Midbrain (tissue), 1 donor: ENCODE measurements at regions not wholly inside any gene's neighbourhood (a gene's known extent, or its start where the extent isn't known, plus 50 kb on each side); places are given as distances from the start of the nearest gene placed in this dataset.
A peak's percentile ranks its signal among the peaks of the same experiment; 100 is the strongest.
"Not testable (repeated sequence)": the region's sequence is repeated elsewhere in the genome, so short reads cannot be mapped to it uniquely, and the experiment has no call there.

Source experiments
- DNase-seq: peaks from one replicate; lab custom pipeline; 2025; lab: John Stamatoyannopoulos, UW

GRCh38 chr6:156688620-156688971, 88.6 kb upstream of the ARID1B start:
- DNase-seq = no peak

DNA sequence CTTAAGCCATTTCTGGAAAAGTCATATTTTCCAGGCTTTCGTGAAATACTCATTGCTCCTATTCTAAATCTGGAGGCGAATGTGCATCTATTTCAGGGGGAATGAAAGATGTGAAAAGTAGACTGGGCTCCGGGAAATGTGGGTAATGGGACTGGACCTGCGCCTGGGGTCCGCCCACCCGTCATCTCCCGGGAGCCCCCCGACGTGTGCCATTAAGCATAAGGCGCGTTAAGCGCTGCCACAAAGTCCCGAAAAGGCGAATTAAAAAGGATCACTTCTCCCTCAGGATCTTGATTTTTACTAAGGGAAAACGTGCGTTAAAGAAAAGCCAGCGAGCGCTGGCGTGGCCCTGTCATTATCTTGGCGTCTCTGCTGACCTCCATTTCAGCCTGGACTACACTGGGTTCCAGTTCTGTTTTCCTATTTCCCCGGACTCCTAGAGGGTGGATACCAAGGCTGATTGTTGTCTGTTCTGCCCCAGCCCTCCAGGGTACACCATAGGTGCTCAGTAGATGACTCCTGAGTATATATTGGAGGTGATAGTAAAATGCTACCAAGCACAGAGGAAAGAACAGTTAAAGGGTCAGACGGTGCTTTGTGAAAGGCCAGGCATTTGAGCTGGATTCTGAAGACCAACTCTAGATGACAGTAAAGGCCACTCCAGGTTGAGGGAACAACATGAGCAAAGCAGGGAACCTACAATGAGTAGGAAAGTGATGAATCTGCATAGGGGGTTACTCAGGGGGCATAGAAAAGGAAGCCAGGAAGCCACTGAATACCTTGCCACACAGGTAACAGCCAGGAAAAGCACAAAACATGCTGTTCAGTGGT, 89.2 kb upstream of the ARID1B start:
- DNase-seq = peak; percentile 62

- peak; percentile 92 for DNase-seq
These were observed 90.0 kb upstream of the ARID1B start for GRCh38 chr6:156686995-156687788.

GRCh38 chr6:156686301-156686994, 90.7 kb upstream of the ARID1B start:
- peak; percentile 82 for DNase-seq

DNA sequence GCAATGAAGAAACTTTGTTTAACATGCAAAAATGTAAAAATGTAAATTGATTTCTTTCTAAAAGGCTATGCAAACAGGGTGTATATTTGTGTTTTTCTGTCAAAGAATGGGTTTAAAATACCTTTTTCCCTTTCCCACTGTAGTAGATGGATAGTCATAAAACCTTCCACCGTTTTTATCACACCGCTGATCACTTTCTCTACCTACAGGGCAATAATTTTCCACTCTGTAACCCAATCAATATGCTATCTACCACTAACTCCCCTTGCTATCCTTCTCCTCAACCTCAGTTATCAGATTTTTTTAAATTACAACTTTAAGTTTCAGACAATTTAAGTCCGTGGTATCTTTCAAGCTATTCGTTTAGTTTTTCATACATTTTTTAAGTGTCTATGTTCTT, 91.4 kb upstream of the ARID1B start:
- no peak for DNase-seq

DNA sequence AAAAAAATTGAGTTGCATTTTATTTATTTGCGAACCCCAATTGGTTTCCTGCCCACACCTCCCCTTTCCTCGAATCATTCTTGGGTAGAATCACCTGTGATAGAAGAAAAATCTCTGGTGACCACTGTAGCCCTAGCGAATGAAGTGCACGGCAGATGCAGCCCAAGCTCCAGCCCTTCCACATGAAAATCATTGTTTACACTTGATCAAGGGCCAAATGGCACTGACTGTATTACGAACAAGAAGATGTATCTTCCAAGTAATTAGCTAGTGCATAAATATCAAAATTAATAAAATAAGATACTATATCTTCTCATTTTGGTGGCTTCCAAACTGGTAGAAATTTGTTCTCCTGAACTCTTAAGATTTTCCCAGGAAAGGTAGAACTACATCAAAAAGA, 93.4 kb upstream of the ARID1B start:
- no peak for DNase-seq

DNA sequence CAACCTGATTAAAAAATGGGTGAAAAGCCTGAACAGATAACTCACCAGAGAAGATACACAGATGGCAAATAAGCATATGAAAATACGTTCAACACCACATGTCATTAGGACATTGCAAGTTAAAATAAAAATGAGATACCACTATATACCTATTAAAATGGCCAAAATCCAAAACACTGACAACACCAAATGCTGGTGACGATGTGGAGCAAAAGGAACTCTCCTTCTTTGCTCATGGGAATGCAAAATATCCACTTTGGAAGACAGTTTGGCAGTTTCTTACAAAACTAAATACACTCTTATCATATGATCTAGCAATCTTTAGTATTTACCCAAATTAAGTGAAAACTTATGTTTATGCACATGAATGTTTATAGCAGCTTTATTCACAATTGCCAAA, 100.5 kb upstream of the ARID1B start:
- DNase-seq = no peak

DNA sequence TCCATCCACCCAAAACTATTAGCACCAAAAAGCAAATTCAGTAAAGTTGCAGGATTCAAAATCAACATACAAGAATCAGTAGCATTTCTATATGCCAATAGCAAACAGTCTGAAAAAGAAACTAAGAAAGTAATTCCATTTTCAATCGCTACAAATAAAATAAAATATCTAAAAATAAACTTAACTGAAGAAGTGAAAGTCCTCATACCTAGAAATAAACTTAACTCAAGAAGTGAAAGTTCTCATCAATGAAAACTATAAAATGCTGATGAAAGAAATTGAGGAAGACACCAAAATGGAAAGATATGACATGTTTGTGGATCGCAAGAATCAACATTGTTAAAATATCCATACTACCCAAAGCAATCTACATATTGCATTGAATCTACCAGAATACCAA, 103.0 kb upstream of the ARID1B start:
- DNase-seq = no peak

GRCh38 chr6:156670097-156670496, 107.1 kb upstream of the ARID1B start:
- not testable (repeated sequence) for DNase-seq

GRCh38 chr6:156662025-156662445, 115.1 kb upstream of the ARID1B start:
- DNase-seq = no peak

GRCh38 chr6:156660389-156660788, 116.8 kb upstream of the ARID1B start:
- no peak for DNase-seq

DNA sequence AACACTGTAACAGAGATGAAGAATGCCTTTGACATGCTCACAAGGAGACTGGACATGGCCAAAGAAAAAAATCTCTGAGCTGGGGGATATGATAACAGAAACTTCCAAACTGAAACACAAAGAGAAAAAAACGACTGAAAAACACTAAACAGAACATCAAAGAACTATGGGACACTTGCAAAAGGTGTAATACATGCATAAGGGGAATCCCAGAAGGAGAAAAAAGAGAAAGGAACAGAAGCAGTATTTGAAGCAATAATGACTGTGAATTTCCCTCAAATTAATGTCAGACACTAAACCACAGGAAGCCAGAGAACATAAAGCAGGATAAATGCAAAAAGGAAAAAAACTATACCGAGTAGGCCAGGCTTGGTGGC, 117.4 kb upstream of the ARID1B start:
- no peak for DNase-seq

- DNase-seq = no peak
These were observed 118.0 kb upstream of the ARID1B start for GRCh38 chr6:156658966-156659821.

DNA sequence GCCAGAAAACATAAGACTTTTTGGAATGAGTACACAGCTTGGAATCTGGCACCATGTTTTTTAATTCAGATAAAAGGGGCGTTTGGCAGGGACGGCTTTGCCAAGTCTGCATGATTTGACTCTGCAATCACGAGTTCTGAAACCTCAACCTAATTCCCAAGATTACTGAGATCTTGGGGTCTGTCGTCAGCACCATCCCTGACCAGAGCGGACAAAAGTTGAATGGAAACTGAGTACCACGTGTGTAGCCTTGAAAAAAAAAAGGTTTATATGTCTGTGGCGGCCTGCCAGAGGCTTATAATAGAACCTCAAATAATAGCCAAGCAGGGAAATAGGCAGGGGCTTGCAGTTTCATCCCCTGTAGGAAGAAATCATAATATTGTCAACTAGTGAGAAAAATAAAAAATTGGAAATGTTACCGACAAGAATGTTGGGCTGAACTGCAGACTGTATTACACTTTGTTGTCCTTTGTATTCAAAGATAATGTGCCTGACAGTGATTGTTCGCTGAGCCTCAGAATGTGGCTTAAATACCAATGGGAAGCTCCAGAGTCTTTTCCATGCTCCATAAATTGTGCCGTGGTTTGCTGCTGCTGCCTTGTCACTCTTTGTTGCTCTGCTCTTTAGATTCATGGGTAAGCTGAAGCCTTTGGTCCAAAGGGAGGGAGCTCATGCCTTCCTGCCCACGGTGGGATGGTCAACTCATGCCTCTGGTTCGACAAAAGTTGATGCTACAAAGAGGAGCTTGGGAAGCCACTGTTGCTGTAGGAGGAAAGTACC, 118.8 kb upstream of the ARID1B start:
- no peak for DNase-seq

DNA sequence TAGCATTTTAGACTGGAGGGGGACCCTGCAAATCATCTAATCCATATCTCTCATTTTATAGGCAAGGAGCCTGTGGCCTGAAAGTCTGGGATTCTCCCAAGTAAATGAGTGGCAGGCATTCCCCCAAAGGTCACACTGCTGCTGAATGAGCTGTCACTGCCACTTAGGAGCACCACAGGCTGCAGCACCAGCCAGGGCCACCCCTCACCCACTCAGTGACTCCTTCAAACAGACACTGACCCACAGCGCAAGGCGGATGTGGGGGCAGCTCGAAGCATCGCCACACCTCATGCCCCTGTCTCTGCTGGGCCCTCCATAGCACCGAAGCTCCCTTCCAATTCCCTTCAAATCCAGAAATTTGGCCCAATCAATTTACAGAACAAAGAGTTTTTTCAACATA, 119.9 kb upstream of the ARID1B start:
- DNase-seq = no peak

DNA sequence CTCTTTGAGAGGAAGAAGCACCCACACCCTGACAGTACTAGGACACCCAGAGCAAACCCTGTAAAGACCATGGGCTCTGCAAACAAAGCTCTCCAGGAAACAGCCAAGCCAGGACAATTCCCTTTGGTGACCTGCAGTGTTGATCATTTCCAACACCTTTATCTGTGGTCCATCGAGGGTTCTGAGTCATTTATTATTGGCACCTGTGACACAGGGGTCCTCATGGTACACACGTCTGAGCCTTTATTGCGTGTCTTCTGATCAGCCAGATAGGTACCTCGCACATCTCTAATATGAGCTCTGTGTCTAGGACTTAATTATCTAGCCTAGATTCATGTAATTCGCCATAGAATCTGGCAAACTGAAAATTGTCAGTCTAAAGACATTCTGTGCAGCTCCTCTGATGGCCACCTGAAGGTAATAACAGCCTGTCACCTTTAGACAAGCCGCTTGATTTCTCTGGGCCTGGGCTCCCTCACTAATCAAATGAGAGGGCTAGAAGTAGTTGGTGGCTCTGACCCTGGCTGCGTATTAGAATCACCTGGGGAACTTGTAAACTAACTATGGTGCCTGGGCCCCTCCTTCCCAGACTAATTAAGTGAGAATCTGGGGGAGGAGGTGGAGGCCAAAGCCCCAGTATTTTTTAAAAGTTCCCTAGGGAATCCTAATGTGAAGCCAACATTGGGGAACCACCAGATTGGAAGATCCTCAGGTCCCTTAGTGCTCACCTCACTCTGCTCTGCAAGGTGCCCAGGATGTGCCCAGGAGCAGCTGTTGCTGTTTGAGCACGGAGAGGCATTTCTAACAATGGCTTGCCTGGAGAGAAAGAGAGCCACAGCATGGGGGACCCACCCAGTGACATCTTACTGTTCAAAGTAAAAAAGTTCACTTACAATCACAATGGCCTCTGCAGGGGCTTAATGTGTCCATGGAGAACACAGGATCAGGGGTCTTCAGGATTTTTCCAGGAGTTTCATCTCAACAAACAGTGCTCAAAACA, 122.0 kb upstream of the ARID1B start:
- DNase-seq = no peak

DNA sequence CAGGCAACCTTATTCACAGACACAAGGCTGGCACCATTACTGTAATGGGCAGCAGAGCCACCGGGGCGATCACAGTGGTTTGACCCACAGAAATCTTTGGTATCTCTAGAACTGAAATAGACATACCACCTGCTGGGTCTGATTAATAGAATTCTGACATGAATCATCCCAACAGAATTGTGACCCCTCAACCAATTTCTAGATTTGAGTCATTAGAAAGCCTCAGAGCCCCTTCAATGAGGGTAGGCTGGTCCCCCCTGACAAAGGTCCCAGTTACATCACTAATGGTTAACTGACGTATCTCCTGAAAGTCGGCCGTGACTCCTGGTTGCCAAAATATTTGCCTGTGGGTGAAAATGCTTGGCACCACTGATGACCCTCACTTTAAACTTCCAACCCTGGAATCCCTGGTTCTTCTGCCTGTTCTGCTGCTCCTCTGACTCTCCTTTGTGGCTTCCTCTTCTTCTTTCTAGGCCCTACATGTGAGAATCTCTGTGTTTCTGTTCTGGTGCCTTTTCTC, 124.9 kb upstream of the ARID1B start:
- DNase-seq = no peak

DNA sequence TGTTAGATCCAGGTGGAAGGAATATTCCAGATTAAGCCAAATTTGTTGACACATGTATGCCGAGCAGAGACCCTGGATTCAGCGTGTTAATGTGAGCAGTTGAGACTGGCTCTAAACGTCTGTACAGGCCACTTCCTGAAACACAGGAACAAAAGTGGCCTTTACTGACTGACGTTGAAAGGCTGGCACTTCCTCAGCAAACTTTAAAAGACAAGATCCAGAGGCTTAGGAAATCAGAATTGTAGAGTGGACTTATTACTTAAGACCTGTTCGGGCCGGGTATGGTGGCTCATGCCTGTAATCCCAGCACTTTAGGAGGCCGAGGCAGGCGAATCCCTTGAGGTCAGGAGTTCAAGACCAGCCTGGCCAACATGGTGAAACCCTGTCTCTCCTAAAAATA, 125.7 kb upstream of the ARID1B start:
- DNase-seq = no peak

DNA sequence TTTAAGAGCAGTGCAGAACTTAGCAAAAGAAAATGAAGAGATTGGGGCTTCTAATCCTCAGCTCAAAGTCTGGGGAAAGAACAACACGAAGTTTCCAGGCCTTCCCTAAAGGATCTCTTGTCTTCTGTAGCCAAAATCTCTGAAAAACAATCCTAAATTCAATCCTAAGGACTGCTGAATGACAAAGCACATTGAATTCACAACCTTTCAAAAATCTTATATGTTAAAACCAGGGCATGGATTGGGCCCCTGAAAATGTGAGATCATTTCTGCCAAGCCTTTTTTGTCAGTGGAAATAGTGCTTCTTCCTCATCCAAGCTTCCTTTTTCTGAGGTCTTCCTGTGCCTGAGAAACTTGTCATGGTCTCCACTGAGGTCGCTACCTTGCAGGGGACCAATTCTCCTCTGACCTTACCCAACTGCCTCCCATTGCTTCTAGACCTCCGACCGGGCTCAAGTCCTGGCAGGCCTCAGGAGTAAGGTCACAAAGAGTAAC, 126.2 kb upstream of the ARID1B start:
- DNase-seq = no peak
